HG03103 (cell line): ENCODE measurements at regions not wholly inside any gene's neighbourhood (a gene's known extent, or its start where the extent isn't known, plus 50 kb on each side); places are given as distances from the start of the nearest gene placed in this dataset.
"Not testable (repeated sequence)": the region's sequence is repeated elsewhere in the genome, so short reads cannot be mapped to it uniquely, and the experiment has no call there.

Experiments
- ATAC-seq: cut with Tn5 transposase; IDR thresholded peaks from one replicate; pipeline ENCODE4 v1.9.1; 2021; ENCODE audit warnings: low read depth; ENCODE audit not compliant: unreplicated experiment

DNA sequence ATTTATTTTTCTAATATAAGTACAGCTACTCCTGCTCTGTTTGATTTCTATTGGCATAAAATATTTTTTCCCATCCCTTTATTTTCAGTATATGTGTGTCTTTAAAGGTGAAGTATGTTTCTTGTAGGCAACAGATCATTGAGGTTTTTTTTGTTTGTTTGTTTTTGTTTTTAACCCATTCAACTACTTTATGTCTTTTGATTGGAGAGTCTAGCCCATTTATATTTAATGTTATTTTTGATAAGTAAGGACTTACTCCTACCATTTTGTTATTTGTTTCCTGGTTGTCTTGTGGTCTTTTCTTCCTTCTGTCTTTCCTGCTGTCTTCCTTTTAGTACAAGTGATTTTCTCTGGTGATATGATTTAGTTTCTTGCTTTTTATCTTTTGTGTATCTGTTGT lies 285.1 kb upstream of the PROX1 start:
- no peak for ATAC-seq

DNA sequence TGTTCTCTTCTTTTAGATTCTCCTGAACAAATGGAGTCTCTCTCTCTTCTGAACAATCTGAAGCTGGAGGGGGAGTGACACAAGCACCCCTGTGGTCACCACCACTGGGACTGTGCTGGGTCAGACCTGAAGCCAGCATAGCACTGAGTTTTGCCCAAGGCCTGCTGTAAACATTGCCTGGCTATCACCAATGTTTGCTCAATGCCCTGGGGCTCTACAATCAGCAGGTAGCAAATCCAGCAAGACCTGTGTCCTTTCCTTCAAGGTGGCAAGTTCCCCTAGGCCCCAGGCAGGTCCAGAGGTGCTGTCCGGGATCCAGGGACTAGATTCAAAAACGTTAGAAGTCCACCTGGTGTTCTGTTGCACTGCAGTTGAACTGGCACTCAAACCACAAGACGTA lies 282.8 kb upstream of the PROX1 start:
- no peak for ATAC-seq

DNA sequence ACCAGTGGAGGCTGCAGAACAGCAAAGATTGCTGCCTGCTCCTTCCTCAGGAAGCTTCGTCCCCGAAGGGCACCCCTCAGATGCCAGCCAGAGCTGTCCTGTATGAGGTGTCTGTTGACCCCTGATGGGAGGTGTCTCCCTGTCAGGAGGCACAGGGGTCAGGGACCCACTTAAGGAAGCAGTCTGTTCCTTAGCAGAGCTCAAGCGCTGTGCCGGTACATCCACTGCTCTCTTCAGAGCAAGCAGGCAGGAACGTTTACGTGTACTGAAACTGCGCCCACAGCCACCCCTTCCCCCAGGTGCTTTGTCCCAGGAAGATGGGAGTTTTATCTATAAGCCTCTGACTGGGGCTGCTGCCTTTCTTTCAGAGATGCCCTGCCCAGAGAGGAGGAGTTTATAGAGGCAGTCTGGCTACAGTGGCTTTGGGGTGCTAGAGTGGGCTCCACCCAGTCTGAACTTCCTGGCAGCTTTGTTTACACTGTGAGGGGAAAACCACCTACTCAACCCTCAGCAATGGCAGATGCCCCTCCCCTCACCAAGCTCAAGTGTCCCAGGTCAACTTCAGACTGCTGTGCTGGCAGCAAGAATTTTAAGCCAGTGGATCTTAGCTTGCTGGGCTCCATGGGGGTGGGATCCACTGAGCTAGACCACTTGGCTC lies 275.8 kb upstream of the PROX1 start:
- not testable (repeated sequence) for ATAC-seq

DNA sequence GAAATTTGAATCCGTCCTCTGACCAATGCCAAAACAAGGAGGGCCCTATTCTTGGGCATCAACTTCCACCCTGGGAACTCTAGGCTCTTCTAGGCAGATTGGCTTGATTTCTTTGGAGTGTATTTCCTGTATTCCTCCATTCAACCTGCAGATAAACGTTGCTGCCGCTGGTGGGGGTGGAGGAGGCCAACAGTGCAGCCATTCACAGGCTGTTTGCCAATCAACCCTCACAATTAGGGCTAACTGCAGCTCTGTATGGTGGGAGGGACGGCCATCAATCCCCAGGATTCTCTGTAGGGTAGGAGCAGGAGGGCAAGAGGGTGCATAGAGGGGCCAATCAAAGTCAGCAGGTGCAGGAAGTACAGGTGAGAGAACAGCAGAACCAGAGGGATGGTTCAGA lies 273.1 kb upstream of the PROX1 start:
- ATAC-seq: no peak

DNA sequence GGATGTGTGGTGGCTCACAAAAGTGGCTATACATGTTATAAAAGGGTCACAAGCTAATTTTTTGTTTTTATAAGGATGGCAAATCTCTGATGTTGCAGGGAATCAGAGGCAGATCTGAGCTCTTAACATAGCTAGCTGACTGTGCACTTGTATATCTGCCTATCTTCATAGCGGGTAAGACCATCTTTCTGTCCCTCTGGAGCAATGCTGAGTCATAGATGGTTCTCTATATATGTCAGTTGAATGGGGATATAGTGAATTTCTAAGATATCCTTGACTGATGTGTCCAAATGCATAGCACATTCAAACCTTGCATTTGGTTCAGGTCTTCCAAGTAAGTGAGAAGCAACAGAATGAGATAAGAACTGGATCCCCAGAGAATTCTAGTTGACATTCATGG lies 272.6 kb upstream of the PROX1 start:
- ATAC-seq: no peak

DNA sequence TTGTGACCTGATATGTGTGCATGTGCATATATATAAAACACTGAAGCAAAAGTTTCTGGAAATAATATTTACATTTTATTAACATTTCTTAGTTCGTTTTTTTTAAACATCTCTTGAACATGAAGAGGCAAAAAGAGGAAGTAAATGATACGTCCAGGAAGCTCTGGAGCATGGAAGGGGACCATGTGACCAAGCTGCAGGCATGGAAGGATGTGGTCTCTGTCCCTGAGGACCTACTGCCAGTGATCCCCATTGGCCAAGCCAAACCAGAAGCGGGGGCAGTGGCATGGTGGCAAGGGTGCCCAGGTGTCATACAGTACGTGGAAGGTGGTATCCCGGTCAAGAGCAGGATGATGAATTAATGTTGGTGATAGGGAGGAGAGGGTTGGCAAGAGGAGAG lies 268.3 kb upstream of the PROX1 start:
- ATAC-seq: no peak

DNA sequence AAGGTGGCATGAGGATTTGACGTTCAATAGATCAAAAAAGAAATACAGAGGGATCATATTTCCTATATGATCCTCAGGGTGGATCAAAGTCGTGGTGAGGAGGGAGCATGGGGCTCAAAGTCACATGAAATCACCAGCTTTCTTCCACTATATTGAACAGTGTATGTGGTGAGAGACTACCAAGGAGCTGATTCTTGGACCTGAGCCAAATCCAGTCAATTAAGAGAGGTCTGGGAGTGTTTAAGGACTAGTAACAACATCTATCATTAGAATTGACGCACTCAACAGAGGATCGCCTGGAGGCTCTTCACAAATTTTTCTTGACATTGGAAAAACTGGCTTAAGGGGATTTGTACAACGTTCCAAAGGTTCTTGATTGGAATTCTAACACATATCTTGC lies 267.7 kb upstream of the PROX1 start:
- no peak for ATAC-seq

DNA sequence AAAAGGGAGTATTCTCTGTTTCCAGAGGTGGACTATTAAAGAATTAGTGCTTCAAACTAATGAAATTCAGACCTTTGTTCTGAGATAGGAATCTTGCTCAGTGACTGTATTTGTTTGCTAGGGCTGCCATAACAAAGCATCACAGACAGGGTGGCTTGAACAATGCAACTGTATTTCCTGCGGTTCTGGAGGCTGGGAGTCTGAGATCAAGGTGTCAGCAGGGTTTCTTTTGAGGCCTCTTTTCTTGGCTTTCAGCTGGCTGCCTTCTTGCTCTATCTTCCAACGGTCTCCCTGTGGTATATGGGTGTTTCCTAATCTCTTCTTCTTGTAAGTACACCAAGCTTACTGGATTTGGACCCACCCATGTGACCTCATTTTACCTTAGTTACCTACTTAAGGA lies 264.6 kb upstream of the PROX1 start:
- no peak for ATAC-seq

DNA sequence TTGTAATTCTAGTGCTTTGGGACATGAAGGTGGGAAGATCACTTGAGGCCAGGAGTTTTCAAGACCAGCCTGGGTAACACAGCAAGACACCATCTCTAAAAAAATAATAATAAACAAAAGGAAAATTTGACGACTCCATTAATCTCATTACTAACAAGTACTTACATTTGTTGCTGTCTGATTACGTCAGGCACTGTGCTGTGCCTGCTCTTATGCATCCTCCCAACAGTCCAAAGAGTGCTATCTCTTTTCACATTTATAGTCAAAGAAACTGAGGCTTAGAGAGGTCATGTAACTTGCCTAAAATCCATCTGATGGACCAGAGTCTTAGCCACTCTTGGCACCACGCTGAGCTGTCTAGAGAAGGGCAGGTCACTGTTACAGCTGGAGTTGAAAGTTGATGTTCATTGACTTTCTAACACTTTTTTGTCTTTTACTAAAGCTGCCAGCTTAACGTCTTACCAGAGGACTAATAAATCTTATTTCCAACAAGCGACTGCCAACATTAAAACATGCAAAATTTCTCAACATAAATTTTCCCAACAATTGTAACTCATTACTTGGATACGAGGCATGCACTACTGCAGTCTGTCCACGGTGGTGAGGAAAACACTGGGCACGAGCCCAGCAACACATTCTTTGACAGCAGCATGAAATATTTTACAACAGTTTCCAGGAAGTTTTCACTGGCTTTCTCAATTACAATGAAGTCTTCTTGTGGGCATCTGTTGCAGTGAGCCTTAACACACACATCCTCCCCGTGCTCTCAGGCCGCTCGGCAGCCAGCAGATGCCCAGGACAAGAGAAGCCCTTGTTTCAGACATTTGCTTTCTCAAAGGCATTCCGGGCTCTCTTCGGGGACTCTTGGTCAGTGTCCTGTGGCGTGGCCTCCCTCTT lies 262.9 kb upstream of the PROX1 start:
- ATAC-seq: no peak

DNA sequence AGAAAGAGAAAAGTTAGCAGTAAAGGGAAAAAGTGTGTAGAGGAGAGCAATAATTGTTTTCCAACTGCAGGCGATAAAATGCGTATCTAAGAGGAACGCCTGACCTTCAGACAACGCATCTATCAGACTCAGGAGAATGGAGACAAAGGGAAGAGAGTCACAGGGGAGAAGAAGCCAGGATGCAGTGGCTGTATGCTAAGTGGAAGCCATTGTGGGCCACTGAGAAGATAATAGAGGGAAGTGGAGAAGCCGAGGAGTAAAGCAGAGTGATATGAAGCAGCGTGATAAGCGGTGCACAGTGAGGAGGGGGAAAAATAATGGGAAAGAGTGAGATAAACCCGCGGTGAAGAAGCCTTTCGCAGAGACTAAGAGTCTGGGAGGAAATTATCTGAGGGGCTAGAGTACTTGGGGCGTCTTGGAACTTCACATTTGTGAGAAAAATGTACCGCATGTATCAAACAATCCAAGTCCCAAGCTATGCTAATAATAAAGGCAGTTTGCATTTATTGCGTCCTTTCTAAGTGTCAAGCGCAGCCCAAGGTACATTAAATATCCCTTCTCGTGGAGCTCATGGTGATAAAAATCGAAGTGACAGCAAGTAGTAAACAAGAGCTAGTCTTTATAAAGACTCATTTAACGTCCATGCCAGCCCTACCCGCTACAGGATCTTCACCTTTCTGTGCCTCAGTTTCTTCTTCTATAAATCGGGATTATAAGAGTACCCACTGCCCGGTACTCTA lies 259.8 kb upstream of the PROX1 start:
- no peak for ATAC-seq

DNA sequence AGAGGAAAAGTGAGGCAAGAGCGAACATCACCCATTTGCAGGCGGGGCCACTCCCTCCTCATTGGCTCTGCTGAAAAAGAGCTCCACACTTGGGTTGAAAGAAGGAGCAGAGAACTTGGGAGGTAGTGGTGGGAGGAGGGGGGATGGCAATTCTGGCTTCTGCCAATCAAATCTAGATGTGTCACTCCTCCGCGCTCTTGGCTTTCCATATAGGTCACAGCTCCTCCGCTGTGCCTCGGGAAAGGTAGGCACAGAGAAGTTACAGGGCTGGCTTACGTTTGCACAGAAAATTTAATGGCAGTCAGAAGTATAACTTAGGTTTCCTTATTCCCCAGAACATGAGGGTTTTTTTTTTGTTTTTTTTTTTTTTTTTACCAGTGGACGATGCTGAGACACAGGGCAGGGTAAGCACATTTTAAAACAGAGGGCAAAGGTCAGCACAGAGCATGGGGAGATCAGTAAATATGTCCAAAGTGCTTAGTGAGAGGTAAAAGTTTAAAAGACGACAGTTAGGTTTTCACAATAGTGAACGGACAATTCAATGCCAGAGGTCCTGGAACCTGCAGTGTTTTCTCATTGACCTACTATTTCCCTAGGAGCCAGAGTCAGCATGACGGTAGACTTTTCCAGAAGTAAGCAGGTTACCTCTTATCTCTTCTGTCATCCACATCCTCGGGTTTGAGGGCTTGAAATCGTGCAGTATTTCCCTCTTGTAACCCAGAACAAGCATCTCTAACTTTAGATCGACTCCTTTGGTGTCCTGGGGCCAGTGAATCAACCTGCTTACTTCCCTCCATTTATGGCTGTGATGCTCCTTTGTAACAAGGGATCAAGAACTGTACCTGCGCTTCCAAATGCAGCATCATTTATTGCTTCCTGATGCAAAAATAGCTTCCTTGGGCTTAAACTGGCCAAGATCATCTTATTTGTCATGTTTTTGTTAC lies 258.9 kb upstream of the PROX1 start:
- ATAC-seq: no peak

DNA sequence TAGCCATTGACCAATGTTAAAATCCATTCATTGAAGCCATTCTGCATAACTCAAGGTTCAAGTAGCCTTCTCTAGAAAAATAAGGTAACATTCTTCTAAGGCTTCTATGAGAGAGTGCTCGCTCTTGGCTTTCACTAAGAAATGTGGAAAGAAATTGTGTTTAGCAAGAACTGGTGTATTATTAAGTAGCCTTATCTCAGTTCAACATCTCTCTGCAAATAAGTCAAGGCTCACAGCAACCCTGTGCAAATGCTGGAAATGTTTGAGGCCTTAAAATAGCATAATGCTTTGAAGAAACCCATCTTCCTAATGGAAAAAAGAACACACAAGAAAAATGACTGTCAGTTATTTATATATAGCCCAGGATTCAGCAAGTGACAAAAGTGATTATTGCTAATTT lies 254.1 kb upstream of the PROX1 start:
- no peak for ATAC-seq

DNA sequence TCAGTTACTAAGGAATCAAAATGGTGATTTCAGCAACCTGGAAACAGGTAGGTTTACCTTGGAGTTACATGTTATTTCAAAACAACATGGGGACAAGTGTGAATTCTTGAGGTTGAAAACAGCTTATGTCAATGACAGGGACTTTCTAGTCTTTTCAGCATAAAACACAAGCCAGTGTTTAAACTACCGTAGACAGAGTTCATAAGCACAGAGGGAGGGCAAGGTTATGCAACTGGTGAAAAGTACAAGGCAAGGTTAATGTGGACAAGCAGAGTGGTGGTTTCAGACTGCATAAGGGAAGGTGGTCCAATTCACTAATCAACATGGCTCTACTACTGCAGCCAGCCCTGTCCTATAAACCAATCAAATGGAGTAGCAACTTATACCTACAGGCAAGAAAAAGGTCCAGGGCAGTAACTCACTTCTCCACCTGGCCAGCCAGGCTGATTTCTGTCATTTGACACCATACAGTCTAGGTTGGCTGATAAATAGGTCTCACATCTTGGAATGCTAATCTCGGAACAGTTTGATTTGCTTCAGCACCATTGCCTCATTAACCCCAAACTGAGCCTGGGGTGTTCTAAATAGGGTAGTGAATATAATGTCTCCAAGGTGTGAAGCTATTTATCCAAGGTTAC lies 250.3 kb upstream of the PROX1 start:
- ATAC-seq: no peak

DNA sequence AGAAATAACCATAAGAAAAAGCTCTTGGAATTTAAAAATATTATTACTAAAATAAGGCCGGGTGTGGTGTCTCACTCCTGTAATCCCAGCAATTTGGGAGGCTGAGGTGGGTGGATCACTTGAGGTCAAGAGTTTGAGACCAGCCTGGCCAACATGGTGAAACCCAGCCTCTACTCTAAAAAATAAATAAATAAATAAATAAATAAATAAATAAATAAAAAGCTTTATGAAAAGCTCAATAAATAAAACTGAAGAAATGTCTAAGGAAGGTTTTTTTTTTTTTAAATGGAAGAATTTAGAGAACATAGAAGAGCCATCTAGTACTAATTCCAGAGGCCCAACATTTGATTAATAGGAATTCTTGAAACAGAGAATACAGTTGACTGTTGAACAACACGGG lies 249.1 kb upstream of the PROX1 start:
- ATAC-seq: no peak

DNA sequence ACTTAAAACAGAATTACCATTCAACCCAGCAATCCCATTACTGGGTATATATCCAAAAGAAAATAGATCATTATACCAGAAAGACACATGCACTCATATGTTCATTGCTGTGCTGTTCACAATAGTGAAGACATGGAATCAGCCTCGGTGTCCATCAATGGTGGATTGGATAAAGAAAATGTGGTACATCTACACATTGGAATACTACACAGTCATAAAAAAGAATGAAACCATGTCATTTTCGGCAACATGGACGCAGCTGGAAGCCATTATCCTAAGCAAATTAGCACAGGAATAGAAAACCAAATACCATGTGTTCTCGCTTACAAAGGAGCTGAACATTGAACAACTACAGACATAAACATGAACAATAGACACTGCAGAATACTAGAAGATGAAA lies 244.8 kb upstream of the PROX1 start:
- ATAC-seq: no peak

DNA sequence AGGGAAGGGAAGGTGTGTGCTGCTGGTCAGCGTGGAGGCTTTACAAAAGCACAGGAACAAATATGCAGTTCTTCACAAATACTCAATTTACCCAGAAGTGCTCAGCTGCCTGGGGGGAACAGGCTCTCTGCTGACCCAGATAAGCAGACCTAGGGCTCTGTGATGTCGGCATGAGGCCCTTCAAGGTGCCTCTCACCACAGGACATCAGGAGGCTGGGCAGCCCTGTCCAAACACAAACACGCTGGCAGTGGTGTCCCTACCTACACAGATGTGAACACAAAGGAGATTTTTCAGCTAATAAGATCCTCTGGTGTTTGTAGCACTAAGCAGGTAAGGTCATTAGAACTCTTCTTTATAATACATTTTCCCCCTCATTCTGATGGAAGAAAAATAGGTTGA lies 243.0 kb upstream of the PROX1 start:
- no peak for ATAC-seq

DNA sequence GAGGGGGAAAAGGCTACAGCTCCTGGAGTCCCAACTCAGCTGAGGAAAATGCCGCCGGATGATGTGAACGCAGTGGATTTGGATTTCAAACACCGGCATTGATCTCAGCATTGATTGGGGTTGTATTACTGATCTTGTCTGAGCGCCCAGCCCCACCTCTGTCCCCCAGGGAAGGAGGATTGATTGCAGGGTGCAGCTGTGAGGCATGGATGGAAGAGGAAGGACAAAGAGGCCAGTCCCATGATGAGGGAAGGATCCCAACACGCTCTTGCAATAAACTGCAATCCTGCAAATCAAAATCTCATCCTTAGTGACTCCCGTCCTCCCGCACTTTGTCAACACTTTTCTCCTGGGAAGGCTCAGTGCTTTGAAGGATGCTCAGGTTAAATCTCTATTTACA lies 242.3 kb upstream of the PROX1 start:
- no peak for ATAC-seq

DNA sequence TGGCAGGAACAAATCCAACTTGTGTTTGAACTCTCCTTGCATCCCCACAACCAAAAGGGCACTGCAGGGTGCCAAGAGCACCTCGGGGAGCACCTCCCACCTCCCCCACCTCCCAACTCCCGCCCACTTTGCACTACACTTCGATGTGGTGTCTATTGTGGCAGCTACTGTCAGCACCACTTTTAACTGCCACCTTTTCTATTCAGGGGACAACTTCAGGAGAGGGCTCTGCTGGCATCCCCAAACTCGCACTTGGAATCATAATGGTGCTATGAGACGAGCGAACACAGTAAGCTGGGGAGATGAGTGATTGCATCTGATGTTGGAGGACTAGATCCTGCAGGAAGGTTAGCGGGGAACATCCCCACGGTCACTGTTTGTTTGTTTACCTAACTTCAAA lies 238.2 kb upstream of the PROX1 start:
- no peak for ATAC-seq

DNA sequence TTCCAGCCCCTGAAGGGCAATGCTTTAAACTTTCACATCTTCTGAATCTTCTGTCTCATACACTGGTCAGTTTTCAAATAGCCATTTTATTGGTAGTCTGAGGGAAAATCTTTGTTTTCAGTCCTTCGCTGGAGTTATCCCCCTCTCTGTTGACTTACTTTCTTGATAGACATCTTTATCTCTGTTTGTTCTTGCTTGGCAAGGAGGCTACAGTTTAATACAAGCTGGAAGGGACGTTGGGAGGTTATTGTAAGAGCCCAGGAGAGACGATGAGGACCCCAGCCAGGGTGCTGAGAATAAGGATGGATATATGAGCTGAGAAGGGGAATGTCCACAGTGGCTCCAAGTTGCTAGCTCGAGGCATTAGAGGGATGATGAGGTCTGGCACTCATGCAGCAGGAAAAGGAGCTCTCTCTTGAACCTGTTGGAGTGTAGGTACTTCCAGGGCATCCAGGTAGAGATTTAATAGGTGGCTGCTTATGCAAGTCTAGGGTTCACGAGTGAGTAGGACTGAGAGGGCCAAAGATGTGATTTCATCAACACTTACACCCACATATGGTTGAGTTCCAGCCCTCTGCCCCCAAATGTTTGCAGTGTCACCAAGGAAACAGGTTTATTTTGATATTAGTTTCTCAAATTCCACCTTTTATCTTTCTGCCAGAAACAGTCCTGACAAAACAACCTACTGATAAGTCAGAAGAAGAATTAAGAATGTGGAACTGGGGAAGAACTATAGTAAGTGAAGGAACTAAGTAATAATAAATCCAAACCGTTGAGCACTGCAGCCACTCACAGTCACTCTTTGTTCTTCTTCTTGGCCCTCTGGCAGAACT lies 237.3 kb upstream of the PROX1 start:
- no peak for ATAC-seq
